K562 (cell line): ENCODE measurements at regions not wholly inside any gene's neighbourhood (a gene's known extent, or its start where the extent isn't known, plus 50 kb on each side); places are given as distances from the start of the nearest gene placed in this dataset.

ENCODE experiments used
- ARID3A ChIP-seq: IDR thresholded peaks from 2 replicates; pipeline ENCODE4 v1.6.1; 2012; ENCODE audit warnings: low read depth, low read length, improper control_type of control experiment, borderline replicate concordance
- BRF1 ChIP-seq: IDR thresholded peaks from 3 replicates; pipeline ENCODE4 v1.6.1; 2011; ENCODE audit warnings: borderline replicate concordance, mild to moderate bottlenecking; ENCODE audit not compliant: insufficient read length; ENCODE audit errors: extremely low read depth
- CHAMP1 ChIP-seq: fragments of 450-650 bp; IDR thresholded peaks from 2 replicates; pipeline ENCODE4 v1.6.1; 2016; ENCODE audit warnings: mild to moderate bottlenecking
- DACH1 ChIP-seq: fragments of 450-650 bp; IDR thresholded peaks from 2 replicates; pipeline ENCODE4 v1.6.1; 2018; ENCODE audit not compliant: partially characterized antibody
- ELF4 ChIP-seq: fragments of 450-650 bp; formaldehyde crosslinking; IDR thresholded peaks from 2 replicates; pipeline ENCODE4 v1.4.0; 2022; ENCODE audit warnings: missing genetic modification characterization
- FOXK2 ChIP-seq, 2 experiments: fragments of 450-650 bp; IDR thresholded peaks in 1 of 2; conservative IDR thresholded peaks in 1 of 2; 2 replicates each; pipeline ENCODE4 v1.6.1; 2016; ENCODE audit warnings: low read depth in 2 of 2, mild to moderate bottlenecking in 1 of 2
- KDM1A ChIP-seq, 2 experiments: fragments of 450-650 bp; IDR thresholded peaks; 2 replicates each; pipeline ENCODE4 v1.6.1; 2016; ENCODE audit warnings: mild to moderate bottlenecking in 2 of 2
- MAX ChIP-seq: sonication (generic); formaldehyde crosslinking; IDR thresholded peaks from 2 replicates; pipeline ENCODE4 v1.9.0; 2022; ENCODE audit warnings: mild to moderate bottlenecking, missing genetic modification reagents
- MBD2 ChIP-seq: sonication (generic); IDR thresholded peaks from 2 replicates; pipeline ENCODE4 v1.6.1; 2016; ENCODE audit warnings: low read depth, borderline replicate concordance
- NCOA2 ChIP-seq, 2 experiments: fragments of 450-650 bp; IDR thresholded peaks; 2 replicates each; pipeline ENCODE4 v1.6.1; 2018; ENCODE audit warnings: mild to moderate bottlenecking in 2 of 2, moderate library complexity in 1 of 2; ENCODE audit not compliant: partially characterized antibody in 2 of 2
- NEUROD1 ChIP-seq: fragments of 150-350 bp; IDR thresholded peaks from 2 replicates; pipeline ENCODE4 v1.6.1; 2014; ENCODE audit warnings: borderline replicate concordance, low read length, low read depth; ENCODE audit not compliant: partially characterized antibody
- NFE2L1 ChIP-seq: fragments of 450-650 bp; IDR thresholded peaks from 2 replicates; pipeline ENCODE4 v1.6.1; 2016; ENCODE audit warnings: missing genetic modification characterization, low read depth, mild to moderate bottlenecking, missing compliant biosample characterization, moderate library complexity, borderline replicate concordance
- RAD21 ChIP-seq, 2 experiments: fragments of 250-450 bp in 1 of 2; fragments of 450-650 bp in 1 of 2; sonication (Bioruptor Pico) in 1 of 2; formaldehyde crosslinking in 1 of 2; IDR thresholded peaks in 1 of 2; conservative IDR thresholded peaks in 1 of 2; 2 replicates each; pipeline versions ENCODE4 v1.4.0 to v1.8.0; 2020 to 2022; ENCODE audit warnings: mild to moderate bottlenecking in 2 of 2, moderate library complexity in 1 of 2
- RCOR1 ChIP-seq, 2 experiments: IDR thresholded peaks; 2 replicates each; pipeline ENCODE4 v1.6.1; 2012; ENCODE audit warnings: low read depth in 2 of 2, low read length in 2 of 2, borderline replicate concordance in 1 of 2, improper control_type of control experiment in 1 of 2
- TAF1 ChIP-seq: IDR thresholded peaks from 2 replicates; pipeline ENCODE4 v1.6.1; 2011; ENCODE audit warnings: mild to moderate bottlenecking, low read length, moderate library complexity; ENCODE audit not compliant: insufficient read depth, control insufficient read depth, severe bottlenecking; ENCODE audit errors: extremely low read depth
- USF1 ChIP-seq: sonication (generic); formaldehyde crosslinking; IDR thresholded peaks from 2 replicates; pipeline ENCODE4 v1.9.0; 2022; ENCODE audit warnings: mild to moderate bottlenecking, missing genetic modification reagents
- ZFP30 ChIP-seq: fragments of 250-450 bp; sonication (Bioruptor Pico); IDR thresholded peaks from 2 replicates; pipeline ENCODE4 v1.8.0; 2022; ENCODE audit warnings: moderate library complexity, mild to moderate bottlenecking, inconsistent platforms, borderline replicate concordance
- ZFP91 ChIP-seq: sonication (generic); formaldehyde crosslinking; IDR thresholded peaks from 2 replicates; pipeline ENCODE4 v1.8.0; 2022; ENCODE audit warnings: mild to moderate bottlenecking, missing genetic modification reagents
- ZNF316 ChIP-seq: fragments of 450-650 bp; IDR thresholded peaks from 2 replicates; pipeline ENCODE4 v1.6.1; 2016
- ZNF589 ChIP-seq: fragments of 200-800 bp; sonication (Bioruptor generic); IDR thresholded peaks from 2 replicates; pipeline ENCODE4 v1.6.1; 2016; ENCODE audit warnings: low read depth, missing genetic modification characterization, missing compliant biosample characterization

- TF ChIP-seq USF1 (CRISPR knock-in tag) (no peak), FOXK2 (conservative IDR thresholded peaks at IDR 0.05 in 1 of 2, IDR thresholded peaks at IDR 0.05 in 1 of 2; ENCODE audit: low read depth in 2 of 2) (peak; percentile 69 to 76), BRF1 (no peak), NEUROD1 (peak; percentile 78), ZFP91 (no peak), ELF4 (CRISPR knock-in tag) (peak; percentile 64; the same call in 1 of the 2 replicates), MAX (peak; percentile 27; the same call in 1 of the 2 replicates), RAD21 (CRISPR knock-in tag; conservative IDR thresholded peaks at IDR 0.05 in 1 of 2, IDR thresholded peaks at IDR 0.05 in 1 of 2) (no peak; a peak in 1 of 4 replicates), CHAMP1 (peak; percentile 98), ARID3A (peak; percentile 75; the same call in 1 of the 2 replicates), ZNF316 (peak; percentile 97), RCOR1 (IDR thresholded peaks at IDR 0.05; ENCODE audit: borderline replicate concordance in 1 of 2, low read depth in 2 of 2, low read length in 2 of 2) (peak in 1 of 2 experiments; percentile 73; a peak in 1 of 4 replicates), TAF1 (no peak), NFE2L1 (tag) (no peak), MBD2 (peak; percentile 84), ZNF589 (CRISPR knock-in tag) (no peak), ZFP30 (CRISPR knock-in tag) (no peak), KDM1A (IDR thresholded peaks at IDR 0.05) (peak; percentile 91 to 93), NCOA2 (IDR thresholded peaks at IDR 0.05; ENCODE audit: partially characterized antibody in 2 of 2) (peak; percentile 89 to 92), DACH1 (peak; percentile 54)
These were observed 50.3 kb upstream of the ANKRD10 start (continued) for GRCh38 chr13:110965038-110965754.
